GM12878 (cell line): ENCODE measurements at regions not wholly inside any gene's neighbourhood (a gene's known extent, or its start where the extent isn't known, plus 50 kb on each side); places are given as distances from the start of the nearest gene placed in this dataset.

ENCODE experiments used
- CBX5 ChIP-seq: sonication (generic); IDR thresholded peaks from 2 replicates; pipeline ENCODE4 v1.6.1; 2016; ENCODE audit warnings: low read depth, moderate library complexity, mild to moderate bottlenecking, inconsistent platforms
- EP300 ChIP-seq, 2 experiments: fragments of 150-350 bp in 1 of 2; IDR thresholded peaks; 2 replicates each; pipeline ENCODE4 v1.6.1; 2011 to 2012; ENCODE audit warnings: low read depth in 2 of 2, low read length in 2 of 2, borderline replicate concordance in 1 of 2, improper control_type of control experiment in 1 of 2, inconsistent platforms in 1 of 2; ENCODE audit not compliant: control insufficient read depth in 1 of 2
- EZH2 ChIP-seq: IDR thresholded peaks from 2 replicates; pipeline ENCODE4 v1.6.1; 2012; ENCODE audit warnings: low read depth, mild to moderate bottlenecking, control low read depth, inconsistent platforms, low read length, borderline replicate concordance; ENCODE audit not compliant: control insufficient read depth
- MXI1 ChIP-seq: fragments of 150-350 bp; IDR thresholded peaks from 2 replicates; pipeline ENCODE4 v1.6.1; 2011; ENCODE audit warnings: low read depth, mild to moderate bottlenecking, inconsistent platforms, low read length, improper control_type of control experiment
- POLR2A ChIP-seq: IDR thresholded peaks from 2 replicates; pipeline ENCODE4 v1.6.1; 2011; ENCODE audit warnings: low read depth, mild to moderate bottlenecking, low read length
- POLR2AphosphoS5 ChIP-seq: IDR thresholded peaks from 2 replicates; pipeline ENCODE4 v1.6.1; 2011; ENCODE audit warnings: mild to moderate bottlenecking, low read length, inconsistent platforms
- SMAD5 ChIP-seq: IDR thresholded peaks from 2 replicates; pipeline ENCODE4 v1.6.1; 2016; ENCODE audit warnings: antibody characterized with exemption, low read depth
- SMARCA5 ChIP-seq: fragments of 450-650 bp; IDR thresholded peaks from 2 replicates; pipeline ENCODE4 v1.6.1; 2017; ENCODE audit warnings: mild to moderate bottlenecking
- TARDBP ChIP-seq: IDR thresholded peaks from 2 replicates; pipeline ENCODE4 v1.6.1; 2016; ENCODE audit warnings: borderline replicate concordance
- ZNF622 ChIP-seq: fragments of 450-650 bp; IDR thresholded peaks from 2 replicates; pipeline ENCODE4 v1.6.1; 2017; ENCODE audit warnings: mild to moderate bottlenecking, inconsistent platforms
- TF ChIP-seq, protein P1 (sequence below), 3 experiments: IDR thresholded peaks in 2 of 3; conservative IDR thresholded peaks in 1 of 3; 2 replicates each; pipeline ENCODE4 v1.5.1; 2011; ENCODE audit warnings: low read depth in 3 of 3, low read length in 3 of 3, mild to moderate bottlenecking in 3 of 3, control low read depth in 2 of 3, moderate library complexity in 2 of 3, inconsistent platforms in 1 of 3, mixed read lengths in 1 of 3; ENCODE audit not compliant: control insufficient read depth in 2 of 3, insufficient read depth in 1 of 3; ENCODE audit errors: extremely low read depth in 1 of 3
- TF ChIP-seq, protein P2 (sequence below): IDR thresholded peaks from 2 replicates; pipeline ENCODE4 v1.6.1; 2011; ENCODE audit warnings: low read depth, low read length, improper control_type of control experiment, borderline replicate concordance
- TF ChIP-seq, protein P3 (sequence below): IDR thresholded peaks from 2 replicates; pipeline ENCODE4 v1.6.1; 2012; ENCODE audit warnings: low read depth, low read length, improper control_type of control experiment
- TF ChIP-seq, protein P4 (sequence below): IDR thresholded peaks from 2 replicates; pipeline ENCODE4 v1.6.1; 2011; ENCODE audit warnings: mild to moderate bottlenecking, low read depth, low read length, moderate library complexity; ENCODE audit not compliant: insufficient replicate concordance

DNA sequence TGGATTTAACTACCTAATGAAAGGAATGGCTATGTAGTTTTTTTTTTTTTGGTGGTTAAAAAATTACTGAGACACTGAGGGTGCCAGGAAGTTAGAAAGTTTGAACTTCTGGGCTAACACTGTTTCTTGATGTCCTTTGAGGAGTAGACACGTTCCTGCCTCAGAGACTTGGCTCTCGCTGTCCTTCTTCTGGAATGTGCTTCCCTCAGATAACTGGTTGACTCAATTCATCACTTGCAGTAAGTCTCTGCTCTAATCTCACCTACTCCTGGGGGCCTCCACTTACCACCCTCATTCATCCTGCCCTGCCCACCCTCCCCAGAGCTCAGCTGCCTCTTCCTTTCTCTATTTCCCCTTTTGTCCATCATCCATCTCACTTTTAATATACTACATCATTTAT is 167.0 kb downstream of the YTHDC2 start:
- TF ChIP-seq, protein P1, sequence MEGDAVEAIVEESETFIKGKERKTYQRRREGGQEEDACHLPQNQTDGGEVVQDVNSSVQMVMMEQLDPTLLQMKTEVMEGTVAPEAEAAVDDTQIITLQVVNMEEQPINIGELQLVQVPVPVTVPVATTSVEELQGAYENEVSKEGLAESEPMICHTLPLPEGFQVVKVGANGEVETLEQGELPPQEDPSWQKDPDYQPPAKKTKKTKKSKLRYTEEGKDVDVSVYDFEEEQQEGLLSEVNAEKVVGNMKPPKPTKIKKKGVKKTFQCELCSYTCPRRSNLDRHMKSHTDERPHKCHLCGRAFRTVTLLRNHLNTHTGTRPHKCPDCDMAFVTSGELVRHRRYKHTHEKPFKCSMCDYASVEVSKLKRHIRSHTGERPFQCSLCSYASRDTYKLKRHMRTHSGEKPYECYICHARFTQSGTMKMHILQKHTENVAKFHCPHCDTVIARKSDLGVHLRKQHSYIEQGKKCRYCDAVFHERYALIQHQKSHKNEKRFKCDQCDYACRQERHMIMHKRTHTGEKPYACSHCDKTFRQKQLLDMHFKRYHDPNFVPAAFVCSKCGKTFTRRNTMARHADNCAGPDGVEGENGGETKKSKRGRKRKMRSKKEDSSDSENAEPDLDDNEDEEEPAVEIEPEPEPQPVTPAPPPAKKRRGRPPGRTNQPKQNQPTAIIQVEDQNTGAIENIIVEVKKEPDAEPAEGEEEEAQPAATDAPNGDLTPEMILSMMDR (IDR thresholded peaks at IDR 0.05 in 2 of 3, conservative IDR thresholded peaks at IDR 0.05 in 1 of 3; ENCODE audit: control insufficient read depth in 2 of 3, extremely low read depth in 1 of 3, insufficient read depth in 1 of 3, low read depth in 3 of 3, low read length in 3 of 3), result no peak
- TF ChIP-seq SMARCA5, result no peak
- no peak for TF ChIP-seq EP300 (IDR thresholded peaks at IDR 0.05; ENCODE audit: borderline replicate concordance in 1 of 2, control insufficient read depth in 1 of 2, low read depth in 2 of 2, low read length in 2 of 2)
- TF ChIP-seq ZNF622, result no peak
- no peak for TF ChIP-seq EZH2
- TF ChIP-seq, protein P2, sequence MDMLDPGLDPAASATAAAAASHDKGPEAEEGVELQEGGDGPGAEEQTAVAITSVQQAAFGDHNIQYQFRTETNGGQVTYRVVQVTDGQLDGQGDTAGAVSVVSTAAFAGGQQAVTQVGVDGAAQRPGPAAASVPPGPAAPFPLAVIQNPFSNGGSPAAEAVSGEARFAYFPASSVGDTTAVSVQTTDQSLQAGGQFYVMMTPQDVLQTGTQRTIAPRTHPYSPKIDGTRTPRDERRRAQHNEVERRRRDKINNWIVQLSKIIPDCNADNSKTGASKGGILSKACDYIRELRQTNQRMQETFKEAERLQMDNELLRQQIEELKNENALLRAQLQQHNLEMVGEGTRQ, result no peak
- TF ChIP-seq POLR2A, result no peak
- no peak for TF ChIP-seq TARDBP
- TF ChIP-seq, protein P3, sequence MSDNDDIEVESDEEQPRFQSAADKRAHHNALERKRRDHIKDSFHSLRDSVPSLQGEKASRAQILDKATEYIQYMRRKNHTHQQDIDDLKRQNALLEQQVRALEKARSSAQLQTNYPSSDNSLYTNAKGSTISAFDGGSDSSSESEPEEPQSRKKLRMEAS, result no peak
- no peak for TF ChIP-seq MXI1
- TF ChIP-seq SMAD5, result no peak
- TF ChIP-seq, protein P4, sequence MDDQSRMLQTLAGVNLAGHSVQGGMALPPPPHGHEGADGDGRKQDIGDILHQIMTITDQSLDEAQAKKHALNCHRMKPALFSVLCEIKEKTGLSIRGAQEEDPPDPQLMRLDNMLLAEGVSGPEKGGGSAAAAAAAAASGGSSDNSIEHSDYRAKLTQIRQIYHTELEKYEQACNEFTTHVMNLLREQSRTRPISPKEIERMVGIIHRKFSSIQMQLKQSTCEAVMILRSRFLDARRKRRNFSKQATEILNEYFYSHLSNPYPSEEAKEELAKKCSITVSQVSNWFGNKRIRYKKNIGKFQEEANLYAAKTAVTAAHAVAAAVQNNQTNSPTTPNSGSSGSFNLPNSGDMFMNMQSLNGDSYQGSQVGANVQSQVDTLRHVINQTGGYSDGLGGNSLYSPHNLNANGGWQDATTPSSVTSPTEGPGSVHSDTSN, result no peak
- no peak for TF ChIP-seq POLR2AphosphoS5
- no peak for TF ChIP-seq CBX5
